Gastrocnemius medialis (tissue), 4 donors: ENCODE measurements at regions not wholly inside any gene's neighbourhood (a gene's known extent, or its start where the extent isn't known, plus 50 kb on each side); places are given as distances from the start of the nearest gene placed in this dataset.

ENCODE experiments used
- POLR2A ChIP-seq, 2 donors: fragments of 450-650 bp; IDR thresholded peaks; one replicate each; pipeline ENCODE4 v1.6.1; 2017; ENCODE audit warnings: antibody characterized with exemption in 2 of 2, mild to moderate bottlenecking in 2 of 2, moderate library complexity in 2 of 2
- TF ChIP-seq, protein P1 (sequence below), 5 experiments: fragments of 450-650 bp in 3 of 5; fragments of 200-600 bp in 2 of 5; sonication (generic) in 2 of 5; IDR thresholded peaks in 4 of 5; conservative IDR thresholded peaks in 1 of 5; 1 replicate in 4 of 5; 2 replicates in 1 of 5; pipeline ENCODE4 v1.5.1; 2016 to 2019; ENCODE audit warnings: antibody characterized with exemption in 5 of 5, mild to moderate bottlenecking in 3 of 5, moderate library complexity in 3 of 5

DNA sequence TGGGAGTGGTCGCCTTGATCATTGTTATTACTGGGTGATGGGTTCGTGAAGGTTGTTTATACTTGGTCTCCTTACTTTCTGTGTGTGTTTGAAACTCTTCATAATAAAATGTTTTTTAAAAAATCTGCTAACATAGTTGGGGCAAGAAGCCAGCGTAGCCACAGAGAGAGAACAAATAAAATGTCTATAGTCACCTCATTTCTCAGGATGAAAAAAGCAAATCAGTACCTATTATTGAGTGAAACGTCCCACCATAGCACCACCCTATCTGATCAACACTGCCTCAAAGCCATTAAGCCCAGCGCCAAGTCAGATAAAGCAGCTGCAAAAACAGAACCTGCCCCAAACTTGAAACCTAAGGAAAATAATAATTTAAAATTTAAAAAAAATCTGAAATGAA lies 89.7 kb upstream of the TAB2 start:
- TF ChIP-seq, protein P1, sequence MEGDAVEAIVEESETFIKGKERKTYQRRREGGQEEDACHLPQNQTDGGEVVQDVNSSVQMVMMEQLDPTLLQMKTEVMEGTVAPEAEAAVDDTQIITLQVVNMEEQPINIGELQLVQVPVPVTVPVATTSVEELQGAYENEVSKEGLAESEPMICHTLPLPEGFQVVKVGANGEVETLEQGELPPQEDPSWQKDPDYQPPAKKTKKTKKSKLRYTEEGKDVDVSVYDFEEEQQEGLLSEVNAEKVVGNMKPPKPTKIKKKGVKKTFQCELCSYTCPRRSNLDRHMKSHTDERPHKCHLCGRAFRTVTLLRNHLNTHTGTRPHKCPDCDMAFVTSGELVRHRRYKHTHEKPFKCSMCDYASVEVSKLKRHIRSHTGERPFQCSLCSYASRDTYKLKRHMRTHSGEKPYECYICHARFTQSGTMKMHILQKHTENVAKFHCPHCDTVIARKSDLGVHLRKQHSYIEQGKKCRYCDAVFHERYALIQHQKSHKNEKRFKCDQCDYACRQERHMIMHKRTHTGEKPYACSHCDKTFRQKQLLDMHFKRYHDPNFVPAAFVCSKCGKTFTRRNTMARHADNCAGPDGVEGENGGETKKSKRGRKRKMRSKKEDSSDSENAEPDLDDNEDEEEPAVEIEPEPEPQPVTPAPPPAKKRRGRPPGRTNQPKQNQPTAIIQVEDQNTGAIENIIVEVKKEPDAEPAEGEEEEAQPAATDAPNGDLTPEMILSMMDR (IDR thresholded peaks at IDR 0.05 in 4 of 5, conservative IDR thresholded peaks at IDR 0.05 in 1 of 5) = no peak
- no peak for TF ChIP-seq POLR2A (IDR thresholded peaks at IDR 0.05)
